ENCODE measurements at regions not wholly inside any gene's neighbourhood (a gene's known extent, or its start where the extent isn't known, plus 50 kb on each side); places are given as distances from the start of the nearest gene placed in this dataset.

GRCh38 chr3:96300743-96301142 is 513.7 kb upstream of the EPHA6 start:
- Histone ChIP-seq H3K4me3 (ENCODE audit: insufficient read depth, low read depth, low read length) (no peak overlapping the region), H3K27ac (ENCODE audit: low read depth, low read length) (no peak overlapping the region), H3K79me2 (ENCODE audit: insufficient read depth, low read length) (no peaks in the 10 kb centered on the region), H4K20me1 (ENCODE audit: insufficient read depth, low read length) (no peaks in the 10 kb centered on the region), H3K9me3 (ENCODE audit: insufficient read depth, low read depth, low read length) (no peaks in the 10 kb centered on the region), H3K4me2 (ENCODE audit: low read length) (no peak overlapping the region), H3K9ac (ENCODE audit: low read length) (no peak overlapping the region), H3K27me3 (ENCODE audit: insufficient read depth, low read length) (no peaks in the 10 kb centered on the region), H3K4me1 (ENCODE audit: insufficient read depth, low read length) (no peaks in the 10 kb centered on the region), H3K36me3 (ENCODE audit: insufficient read depth, low read length) (no peaks in the 10 kb centered on the region), H2AFZ (ENCODE audit: low read depth, low read length) (no peak overlapping the region)
- Mint-ChIP-seq H3K9me3 (ENCODE audit: unreplicated experiment) (peaks cover 6% of the 10 kb centered on the region), H3K36me3 (ENCODE audit: low read depth, unreplicated experiment) (no peaks in the 10 kb centered on the region), H3K27ac (ENCODE audit: unreplicated experiment) (no peak overlapping the region), H3K4me1 (ENCODE audit: low read depth, unreplicated experiment) (no peaks in the 10 kb centered on the region), H3K27me3 (ENCODE audit: low read depth, unreplicated experiment) (no peaks in the 10 kb centered on the region), H3K4me3 (ENCODE audit: unreplicated experiment) (no peak overlapping the region)
- DNase-seq (ENCODE audit: low read depth), result no peak
- FAIRE-seq, result no peak
- TF ChIP-seq EZH2 (IDR thresholded peaks at IDR 0.05; ENCODE audit: insufficient read depth, low read length), result no peak
- TF ChIP-seq, protein P1, sequence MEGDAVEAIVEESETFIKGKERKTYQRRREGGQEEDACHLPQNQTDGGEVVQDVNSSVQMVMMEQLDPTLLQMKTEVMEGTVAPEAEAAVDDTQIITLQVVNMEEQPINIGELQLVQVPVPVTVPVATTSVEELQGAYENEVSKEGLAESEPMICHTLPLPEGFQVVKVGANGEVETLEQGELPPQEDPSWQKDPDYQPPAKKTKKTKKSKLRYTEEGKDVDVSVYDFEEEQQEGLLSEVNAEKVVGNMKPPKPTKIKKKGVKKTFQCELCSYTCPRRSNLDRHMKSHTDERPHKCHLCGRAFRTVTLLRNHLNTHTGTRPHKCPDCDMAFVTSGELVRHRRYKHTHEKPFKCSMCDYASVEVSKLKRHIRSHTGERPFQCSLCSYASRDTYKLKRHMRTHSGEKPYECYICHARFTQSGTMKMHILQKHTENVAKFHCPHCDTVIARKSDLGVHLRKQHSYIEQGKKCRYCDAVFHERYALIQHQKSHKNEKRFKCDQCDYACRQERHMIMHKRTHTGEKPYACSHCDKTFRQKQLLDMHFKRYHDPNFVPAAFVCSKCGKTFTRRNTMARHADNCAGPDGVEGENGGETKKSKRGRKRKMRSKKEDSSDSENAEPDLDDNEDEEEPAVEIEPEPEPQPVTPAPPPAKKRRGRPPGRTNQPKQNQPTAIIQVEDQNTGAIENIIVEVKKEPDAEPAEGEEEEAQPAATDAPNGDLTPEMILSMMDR (IDR thresholded peaks at IDR 0.05; ENCODE audit: insufficient read depth, low read depth, low read length), result no peak

GRCh38 chr3:96319166-96319565 is 495.2 kb upstream of the EPHA6 start:
- FAIRE-seq (no peak), DNase-seq (ENCODE audit: low read depth) (no peak)
- Mint-ChIP-seq H3K4me1 (ENCODE audit: low read depth, unreplicated experiment) (peaks cover under 1% of the 10 kb centered on the region), H3K27ac (ENCODE audit: unreplicated experiment) (no peak overlapping the region), H3K9me3 (ENCODE audit: unreplicated experiment) (no peaks in the 10 kb centered on the region), H3K27me3 (ENCODE audit: low read depth, unreplicated experiment) (no peaks in the 10 kb centered on the region), H3K36me3 (ENCODE audit: low read depth, unreplicated experiment) (no peaks in the 10 kb centered on the region), H3K4me3 (ENCODE audit: unreplicated experiment) (no peak overlapping the region)
- Histone ChIP-seq H3K9me3 (ENCODE audit: insufficient read depth, low read depth, low read length) (no peaks in the 10 kb centered on the region), H2AFZ (ENCODE audit: low read depth, low read length) (no peak overlapping the region), H3K4me3 (ENCODE audit: insufficient read depth, low read depth, low read length) (no peak overlapping the region), H3K36me3 (ENCODE audit: insufficient read depth, low read length) (no peaks in the 10 kb centered on the region), H3K9ac (ENCODE audit: low read length) (no peak overlapping the region), H3K27me3 (ENCODE audit: insufficient read depth, low read length) (no peaks in the 10 kb centered on the region), H3K79me2 (ENCODE audit: insufficient read depth, low read length) (no peaks in the 10 kb centered on the region), H3K4me1 (ENCODE audit: insufficient read depth, low read length) (no peaks in the 10 kb centered on the region), H3K4me2 (ENCODE audit: low read length) (no peak overlapping the region), H3K27ac (ENCODE audit: low read depth, low read length) (no peak overlapping the region), H4K20me1 (ENCODE audit: insufficient read depth, low read length) (no peaks in the 10 kb centered on the region)
- TF ChIP-seq, protein P1 (IDR thresholded peaks at IDR 0.05; ENCODE audit: insufficient read depth, low read depth, low read length), result no peak
- TF ChIP-seq EZH2 (IDR thresholded peaks at IDR 0.05; ENCODE audit: insufficient read depth, low read length), result no peak

DNA sequence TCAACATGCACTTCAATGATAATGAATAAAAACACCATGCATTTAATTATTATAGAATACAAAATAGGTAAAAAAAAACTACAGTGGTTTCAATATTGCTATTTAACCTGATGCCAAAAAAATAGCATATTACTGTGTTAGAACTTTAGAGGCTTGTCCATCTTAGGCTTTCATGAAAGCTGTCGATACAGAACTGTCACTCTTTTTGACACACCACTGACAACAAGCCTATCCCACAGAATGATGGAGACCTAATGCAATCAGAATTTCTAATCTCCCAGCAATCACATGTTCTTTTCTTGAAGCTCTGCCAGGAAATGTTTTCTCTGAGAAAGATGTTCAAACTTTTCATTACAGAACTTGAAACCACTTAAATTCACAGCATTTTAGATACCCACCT is 490.3 kb upstream of the EPHA6 start:
- H3K79me2 ChIP-seq (ENCODE audit: insufficient read depth, low read length), result no peaks in the 10 kb centered on the region
- no peak overlapping the region for H3K27ac Mint-ChIP-seq (ENCODE audit: unreplicated experiment)
- H3K27ac ChIP-seq (ENCODE audit: low read depth, low read length), result no peak overlapping the region
- H3K36me3 ChIP-seq (ENCODE audit: insufficient read depth, low read length), result no peaks in the 10 kb centered on the region
- H3K9me3 ChIP-seq (ENCODE audit: insufficient read depth, low read depth, low read length), result no peaks in the 10 kb centered on the region
- H3K4me2 ChIP-seq (ENCODE audit: low read length), result no peak overlapping the region
- H3K4me1 Mint-ChIP-seq (ENCODE audit: low read depth, unreplicated experiment), result peaks cover 6% of the 10 kb centered on the region
- H4K20me1 ChIP-seq (ENCODE audit: insufficient read depth, low read length), result no peaks in the 10 kb centered on the region
- no peaks in the 10 kb centered on the region for H3K4me1 ChIP-seq (ENCODE audit: insufficient read depth, low read length)
- no peak overlapping the region for H3K4me3 ChIP-seq (ENCODE audit: insufficient read depth, low read depth, low read length)
- no peak overlapping the region for H3K4me3 Mint-ChIP-seq (ENCODE audit: unreplicated experiment)
- no peak overlapping the region for H3K9ac ChIP-seq (ENCODE audit: low read length)
- FAIRE-seq (no peak), DNase-seq (ENCODE audit: low read depth) (no peak)
- H3K27me3 ChIP-seq (ENCODE audit: insufficient read depth, low read length), result no peaks in the 10 kb centered on the region
- no peak for TF ChIP-seq EZH2 (IDR thresholded peaks at IDR 0.05; ENCODE audit: insufficient read depth, low read length)
- TF ChIP-seq, protein P1 (IDR thresholded peaks at IDR 0.05; ENCODE audit: insufficient read depth, low read depth, low read length), result no peak
- no peak overlapping the region for H2AFZ ChIP-seq (ENCODE audit: low read depth, low read length)
- H3K9me3 Mint-ChIP-seq (ENCODE audit: unreplicated experiment), result no peaks in the 10 kb centered on the region
- no peaks in the 10 kb centered on the region for H3K36me3 Mint-ChIP-seq (ENCODE audit: low read depth, unreplicated experiment)
- no peaks in the 10 kb centered on the region for H3K27me3 Mint-ChIP-seq (ENCODE audit: low read depth, unreplicated experiment)

Data from astrocyte (in vitro differentiated cells and primary cell).